Right atrium auricular region (tissue), 2 donors: ENCODE measurements at regions not wholly inside any gene's neighbourhood (a gene's known extent, or its start where the extent isn't known, plus 50 kb on each side); places are given as distances from the start of the nearest gene placed in this dataset.

ENCODE experiments used
- DNase-seq: peaks from one replicate; pipeline ENCODE4 v3.0.0-alpha.2; 2019; ENCODE audit warnings: low spot score
- H3K27ac ChIP-seq, 2 donors: fragments of 200-600 bp; sonication (generic); 1 replicate in 1 of 2; 2 replicates in 1 of 2; pipeline ENCODE4 v1.5.1; 2016 to 2019
- H3K27me3 ChIP-seq, 2 donors: fragments of 200-600 bp; sonication (generic); one replicate each; pipeline versions ENCODE4 v1.5.1 to v1.6.0; 2017 to 2019
- H3K36me3 ChIP-seq: fragments of 200-600 bp; sonication (generic); one replicate; pipeline ENCODE4 v1.5.1; 2016
- H3K4me1 ChIP-seq, 2 donors: fragments of 200-600 bp; sonication (generic); one replicate each; pipeline versions ENCODE4 v1.5.1 to v1.6.0; 2017 to 2019
- H3K4me3 ChIP-seq, 2 donors: fragments of 200-600 bp; sonication (generic); 1 replicate in 1 of 2; 2 replicates in 1 of 2; pipeline ENCODE4 v1.5.1; 2017 to 2019; ENCODE audit warnings: mild to moderate bottlenecking in 1 of 2, moderate library complexity in 1 of 2
- H3K9me3 ChIP-seq, 2 donors: fragments of 200-600 bp; sonication (generic); one replicate each; pipeline ENCODE4 v1.5.1; 2019
- TF ChIP-seq, protein P1 (sequence below), 2 donors: fragments of 200-600 bp; sonication (generic); IDR thresholded peaks; one replicate each; pipeline ENCODE4 v1.5.1; 2019; ENCODE audit warnings: antibody characterized with exemption in 2 of 2

DNA sequence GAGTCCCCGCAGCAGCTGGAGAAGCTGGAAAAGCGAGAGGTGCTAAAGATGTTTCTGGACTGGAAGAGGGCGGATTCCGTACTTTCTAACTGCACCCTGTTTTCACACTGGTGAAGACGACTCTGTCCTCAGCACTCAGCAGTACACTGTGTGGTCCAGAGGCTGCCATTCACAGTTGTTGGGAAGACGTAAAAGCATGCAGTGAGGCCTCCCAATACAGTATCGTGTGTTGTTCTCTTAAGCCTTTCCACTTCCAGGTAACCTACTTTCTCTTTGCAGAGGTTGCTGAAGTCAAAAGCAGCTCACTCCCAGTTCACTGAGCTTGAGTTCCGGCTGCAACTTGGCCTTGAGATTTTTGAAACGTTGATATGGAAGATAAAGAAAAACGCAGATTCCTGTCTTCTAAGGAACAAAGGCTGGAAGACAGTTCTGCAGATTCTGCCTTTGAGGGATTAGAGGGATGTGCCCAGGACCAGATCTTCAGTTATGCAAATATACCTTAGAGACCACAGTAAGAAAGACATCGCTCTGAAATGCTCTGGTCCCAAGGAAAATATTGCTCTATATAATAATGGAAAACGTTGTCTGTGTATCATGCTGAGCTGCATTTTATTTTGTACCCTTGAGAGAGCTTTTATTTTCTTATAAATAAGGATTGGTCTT lies 540.9 kb downstream of the TRIML1 start:
- no peak for DNase-seq
- TF ChIP-seq, protein P1, sequence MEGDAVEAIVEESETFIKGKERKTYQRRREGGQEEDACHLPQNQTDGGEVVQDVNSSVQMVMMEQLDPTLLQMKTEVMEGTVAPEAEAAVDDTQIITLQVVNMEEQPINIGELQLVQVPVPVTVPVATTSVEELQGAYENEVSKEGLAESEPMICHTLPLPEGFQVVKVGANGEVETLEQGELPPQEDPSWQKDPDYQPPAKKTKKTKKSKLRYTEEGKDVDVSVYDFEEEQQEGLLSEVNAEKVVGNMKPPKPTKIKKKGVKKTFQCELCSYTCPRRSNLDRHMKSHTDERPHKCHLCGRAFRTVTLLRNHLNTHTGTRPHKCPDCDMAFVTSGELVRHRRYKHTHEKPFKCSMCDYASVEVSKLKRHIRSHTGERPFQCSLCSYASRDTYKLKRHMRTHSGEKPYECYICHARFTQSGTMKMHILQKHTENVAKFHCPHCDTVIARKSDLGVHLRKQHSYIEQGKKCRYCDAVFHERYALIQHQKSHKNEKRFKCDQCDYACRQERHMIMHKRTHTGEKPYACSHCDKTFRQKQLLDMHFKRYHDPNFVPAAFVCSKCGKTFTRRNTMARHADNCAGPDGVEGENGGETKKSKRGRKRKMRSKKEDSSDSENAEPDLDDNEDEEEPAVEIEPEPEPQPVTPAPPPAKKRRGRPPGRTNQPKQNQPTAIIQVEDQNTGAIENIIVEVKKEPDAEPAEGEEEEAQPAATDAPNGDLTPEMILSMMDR (IDR thresholded peaks at IDR 0.05): no peak
- no peaks in the 10 kb centered on the region for H3K27me3 ChIP-seq
- H3K4me3 ChIP-seq: no peak overlapping the region
- H3K27ac ChIP-seq: no peak overlapping the region
- H3K36me3 ChIP-seq: no peaks in the 10 kb centered on the region
- no peaks in the 10 kb centered on the region for H3K9me3 ChIP-seq
- no peaks in the 10 kb centered on the region for H3K4me1 ChIP-seq

DNA sequence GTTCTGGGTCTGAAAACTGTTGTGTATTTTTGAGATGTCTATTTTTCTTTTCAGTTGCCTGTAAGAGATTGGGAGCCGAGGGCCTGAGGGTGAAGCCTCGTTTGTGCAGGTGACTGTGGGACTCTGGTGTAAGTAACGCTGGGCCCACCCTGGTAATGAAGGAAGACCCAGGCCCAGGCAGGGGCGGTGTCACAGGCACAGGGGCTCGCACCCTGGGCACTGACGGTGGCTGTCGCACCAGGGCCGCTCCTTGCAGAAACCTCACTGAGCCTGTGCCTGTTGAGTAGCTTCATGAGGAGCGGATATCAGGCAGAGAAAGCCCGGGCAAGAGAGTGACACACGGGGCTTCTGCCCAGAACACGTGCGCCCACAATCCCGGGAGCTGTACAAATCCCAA lies 541.4 kb downstream of the TRIML1 start:
- TF ChIP-seq, protein P1 (IDR thresholded peaks at IDR 0.05): no peak
- H3K9me3 ChIP-seq: no peaks in the 10 kb centered on the region
- H3K36me3 ChIP-seq: no peaks in the 10 kb centered on the region
- H3K27ac ChIP-seq: no peak overlapping the region
- no peaks in the 10 kb centered on the region for H3K27me3 ChIP-seq
- H3K4me3 ChIP-seq: no peak overlapping the region
- no peaks in the 10 kb centered on the region for H3K4me1 ChIP-seq
- DNase-seq: no peak

DNA sequence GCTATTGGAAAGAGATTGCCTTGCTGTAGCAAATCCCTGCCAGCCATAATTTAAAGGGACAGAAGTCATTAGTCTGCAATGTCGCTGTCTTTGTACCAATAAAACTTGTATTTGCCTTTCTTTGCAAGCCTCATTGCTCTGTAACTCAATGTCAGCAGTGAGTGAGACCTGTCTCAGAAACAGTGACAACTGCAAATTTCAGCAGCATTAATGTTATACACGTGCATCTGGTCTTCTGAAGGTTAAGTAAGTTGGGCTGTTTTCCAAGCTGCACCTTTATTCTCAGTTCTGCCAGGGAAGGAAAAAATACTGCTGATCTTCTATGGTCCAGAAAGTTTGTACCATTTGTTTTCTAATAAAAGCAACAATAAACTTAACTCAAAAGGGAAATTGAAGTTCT lies 543.1 kb downstream of the TRIML1 start:
- Histone ChIP-seq H3K4me1 (no peaks in the 10 kb centered on the region), H3K4me3 (no peak overlapping the region), H3K9me3 (no peaks in the 10 kb centered on the region), H3K27ac (no peak overlapping the region), H3K27me3 (no peaks in the 10 kb centered on the region), H3K36me3 (no peaks in the 10 kb centered on the region)
- TF ChIP-seq, protein P1 (IDR thresholded peaks at IDR 0.05): no peak
- no peak for DNase-seq

DNA sequence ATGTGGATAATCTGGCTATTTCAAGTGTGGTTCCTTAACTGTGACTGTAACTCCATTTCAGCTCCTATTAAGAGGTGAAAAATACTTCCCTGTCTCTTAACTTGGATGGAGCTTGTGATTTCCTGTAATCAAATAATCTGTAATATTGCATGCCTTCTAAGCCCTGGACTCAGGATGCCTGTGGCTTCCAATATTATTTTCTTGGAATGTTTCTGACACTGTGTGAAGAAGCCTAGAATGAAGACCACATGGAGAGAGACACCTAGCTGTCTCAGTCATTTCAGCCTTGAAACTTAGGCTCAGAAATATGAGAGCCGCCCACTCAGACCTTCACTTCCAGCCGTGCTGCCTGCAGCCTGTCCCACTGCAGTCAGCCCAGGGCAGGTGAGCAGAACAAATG lies 544.3 kb downstream of the TRIML1 start:
- Histone ChIP-seq H3K27ac (no peak overlapping the region), H3K36me3 (no peaks in the 10 kb centered on the region), H3K4me3 (no peak overlapping the region), H3K27me3 (no peaks in the 10 kb centered on the region), H3K9me3 (no peaks in the 10 kb centered on the region), H3K4me1 (no peaks in the 10 kb centered on the region)
- DNase-seq: no peak
- TF ChIP-seq, protein P1 (IDR thresholded peaks at IDR 0.05): no peak

DNA sequence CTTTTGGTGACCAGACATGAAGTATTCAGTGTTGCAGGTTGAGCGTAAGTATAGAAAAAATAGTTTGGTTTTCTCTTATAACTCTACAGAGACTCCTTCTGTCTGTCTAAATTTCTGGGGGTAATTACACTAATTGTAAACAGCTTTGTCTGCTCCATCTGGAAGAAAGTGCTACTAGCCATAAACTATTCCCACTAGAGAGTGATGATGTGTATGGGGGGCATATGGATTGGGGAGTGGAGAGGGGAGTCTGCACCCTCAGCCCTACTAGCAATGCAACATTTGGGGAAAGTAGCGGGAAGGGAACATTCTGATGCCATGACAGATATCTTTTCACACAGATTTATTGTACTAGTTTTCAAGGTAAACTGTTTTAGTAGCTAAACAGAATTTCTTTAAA lies 549.7 kb downstream of the TRIML1 start:
- H3K27ac ChIP-seq: no peak overlapping the region
- no peak overlapping the region for H3K4me3 ChIP-seq
- no peaks in the 10 kb centered on the region for H3K27me3 ChIP-seq
- TF ChIP-seq, protein P1 (IDR thresholded peaks at IDR 0.05): no peak
- no peaks in the 10 kb centered on the region for H3K9me3 ChIP-seq
- DNase-seq: no peak
- no peaks in the 10 kb centered on the region for H3K4me1 ChIP-seq
- H3K36me3 ChIP-seq: no peaks in the 10 kb centered on the region

DNA sequence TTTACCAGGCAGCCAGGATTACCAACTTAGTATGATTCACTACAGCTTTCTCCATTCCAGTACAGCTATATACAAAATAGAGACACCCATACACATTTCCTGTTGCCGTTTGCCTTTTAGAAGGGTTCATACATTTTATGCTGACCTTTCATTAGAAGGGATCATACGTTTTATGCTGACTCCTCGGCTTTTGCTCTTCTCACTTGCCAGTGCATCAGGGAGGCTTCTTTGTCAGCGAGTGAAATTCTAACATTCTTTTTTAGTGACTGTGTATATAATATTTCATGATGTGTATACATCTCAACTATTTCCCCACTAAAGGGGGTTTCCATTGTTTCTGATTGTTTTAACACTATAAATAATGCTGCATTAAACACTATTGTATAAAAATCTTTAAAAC lies 552.6 kb downstream of the TRIML1 start:
- no peaks in the 10 kb centered on the region for H3K27me3 ChIP-seq
- no peak overlapping the region for H3K4me3 ChIP-seq
- H3K36me3 ChIP-seq: no peaks in the 10 kb centered on the region
- H3K9me3 ChIP-seq: no peaks in the 10 kb centered on the region
- no peaks in the 10 kb centered on the region for H3K4me1 ChIP-seq
- TF ChIP-seq, protein P1 (IDR thresholded peaks at IDR 0.05): no peak
- no peak for DNase-seq
- no peak overlapping the region for H3K27ac ChIP-seq
